ENCODE measurements at regions not wholly inside any gene's neighbourhood (a gene's known extent, or its start where the extent isn't known, plus 50 kb on each side); places are given as distances from the start of the nearest gene placed in this dataset.

GRCh38 chr2:66125951-66126350 lies 309.0 kb upstream of the MEIS1 start:
- Histone ChIP-seq H3K9me3 (no peaks in the 10 kb centered on the region), H3K4me3 (no peak overlapping the region), H3K4me1 (ENCODE audit: control insufficient read depth in 1 of 2, low read depth in 2 of 2) (no peaks in the 10 kb centered on the region), H3K27ac (no peak overlapping the region), H3K36me3 (no peaks in the 10 kb centered on the region), H3K27me3 (replicated peaks; ENCODE audit: insufficient read depth) (no peaks in the 10 kb centered on the region)
- DNase-seq (ENCODE audit: low spot score) (no peak), ATAC-seq (ENCODE audit: insufficient number of reproducible peaks, low FRiP score, low read depth) (no peak)
- TF ChIP-seq CTCF (IDR thresholded peaks at IDR 0.05) = no peak

GRCh38 chr2:66122516-66122915 lies 312.4 kb upstream of the MEIS1 start:
- Histone ChIP-seq H3K27me3 (replicated peaks; ENCODE audit: insufficient read depth) (no peaks in the 10 kb centered on the region), H3K27ac (no peak overlapping the region), H3K4me3 (no peak overlapping the region), H3K9me3 (no peaks in the 10 kb centered on the region), H3K36me3 (no peaks in the 10 kb centered on the region), H3K4me1 (ENCODE audit: control insufficient read depth in 1 of 2, low read depth in 2 of 2) (no peaks in the 10 kb centered on the region)
- no peak for ATAC-seq (ENCODE audit: insufficient number of reproducible peaks, low FRiP score, low read depth)
- DNase-seq (ENCODE audit: low spot score) = no peak
- no peak for TF ChIP-seq CTCF (IDR thresholded peaks at IDR 0.05)

GRCh38 chr2:66121946-66122345 lies 313.0 kb upstream of the MEIS1 start:
- DNase-seq (ENCODE audit: low spot score) = no peak
- H3K4me1 ChIP-seq (ENCODE audit: control insufficient read depth in 1 of 2, low read depth in 2 of 2) = no peaks in the 10 kb centered on the region
- H3K27ac ChIP-seq = no peak overlapping the region
- H3K9me3 ChIP-seq = no peaks in the 10 kb centered on the region
- H3K27me3 ChIP-seq (replicated peaks; ENCODE audit: insufficient read depth) = no peaks in the 10 kb centered on the region
- H3K36me3 ChIP-seq = no peaks in the 10 kb centered on the region
- no peak for ATAC-seq (ENCODE audit: insufficient number of reproducible peaks, low FRiP score, low read depth)
- no peak for TF ChIP-seq CTCF (IDR thresholded peaks at IDR 0.05)
- H3K4me3 ChIP-seq = no peak overlapping the region

- Histone ChIP-seq H3K36me3 (no peaks in the 10 kb centered on the region), H3K9me3 (no peaks in the 10 kb centered on the region), H3K27ac (no peak overlapping the region), H3K4me1 (ENCODE audit: control insufficient read depth in 1 of 2, low read depth in 2 of 2) (no peaks in the 10 kb centered on the region), H3K27me3 (replicated peaks; ENCODE audit: insufficient read depth) (no peaks in the 10 kb centered on the region), H3K4me3 (no peak overlapping the region)
- no peak for TF ChIP-seq CTCF (IDR thresholded peaks at IDR 0.05)
- DNase-seq (ENCODE audit: low spot score) (no peak), ATAC-seq (ENCODE audit: insufficient number of reproducible peaks, low FRiP score, low read depth) (no peak)
Measured at GRCh38 chr2:66113988-66114625, 320.8 kb upstream of the MEIS1 start.

GRCh38 chr2:66111706-66112105 lies 323.2 kb upstream of the MEIS1 start:
- DNase-seq (ENCODE audit: low spot score) = no peak
- no peak for TF ChIP-seq CTCF (IDR thresholded peaks at IDR 0.05)
- Histone ChIP-seq H3K9me3 (no peaks in the 10 kb centered on the region), H3K4me3 (no peak overlapping the region), H3K4me1 (ENCODE audit: control insufficient read depth in 1 of 2, low read depth in 2 of 2) (no peaks in the 10 kb centered on the region), H3K27me3 (replicated peaks; ENCODE audit: insufficient read depth) (no peaks in the 10 kb centered on the region), H3K27ac (no peak overlapping the region), H3K36me3 (no peaks in the 10 kb centered on the region)
- no peak for ATAC-seq (ENCODE audit: insufficient number of reproducible peaks, low FRiP score, low read depth)
